Thoracic aorta (tissue), 2 donors: ENCODE measurements at regions not wholly inside any gene's neighbourhood (a gene's known extent, or its start where the extent isn't known, plus 50 kb on each side); places are given as distances from the start of the nearest gene placed in this dataset.

ENCODE experiments used
- ATAC-seq: fragments of 150-250 bp; one replicate; pipeline ENCODE4 v1.8.0; 2017; ENCODE audit warnings: low read depth; ENCODE audit not compliant: insufficient number of reproducible peaks, low FRiP score
- DNase-seq: peaks from one replicate; pipeline ENCODE4 v3.0.0-alpha.2; 2020; ENCODE audit warnings: low spot score
- H3K27ac ChIP-seq, 2 donors: fragments of 200-600 bp; sonication (generic); 1 replicate in 1 of 2; 2 replicates in 1 of 2; pipeline ENCODE4 v1.5.1; 2016; ENCODE audit warnings: mild to moderate bottlenecking in 2 of 2, moderate library complexity in 2 of 2
- H3K27me3 ChIP-seq: fragments of 200-600 bp; sonication (generic); replicated peaks from 2 replicates; pipeline ENCODE4 v1.6.0; 2016; ENCODE audit warnings: mild to moderate bottlenecking; ENCODE audit not compliant: insufficient read depth
- H3K36me3 ChIP-seq: fragments of 200-600 bp; sonication (generic); one replicate; pipeline ENCODE4 v1.5.1; 2016
- H3K4me1 ChIP-seq, 2 donors: fragments of 200-600 bp; sonication (generic); 1 replicate in 1 of 2; 2 replicates in 1 of 2; pipeline versions ENCODE4 v1.5.1 to v1.6.0; 2016; ENCODE audit warnings: low read depth in 2 of 2, mild to moderate bottlenecking in 1 of 2; ENCODE audit not compliant: control insufficient read depth in 1 of 2
- H3K4me3 ChIP-seq: fragments of 200-600 bp; sonication (generic); 2 replicates; pipeline ENCODE4 v1.5.1; 2016; ENCODE audit warnings: mild to moderate bottlenecking
- H3K9me3 ChIP-seq: fragments of 200-600 bp; sonication (generic); 2 replicates; pipeline ENCODE4 v1.5.1; 2016
- TF ChIP-seq, protein P1 (sequence below): fragments of 200-600 bp; sonication (generic); IDR thresholded peaks from one replicate; pipeline ENCODE4 v1.5.1; 2019; ENCODE audit warnings: antibody characterized with exemption

DNA sequence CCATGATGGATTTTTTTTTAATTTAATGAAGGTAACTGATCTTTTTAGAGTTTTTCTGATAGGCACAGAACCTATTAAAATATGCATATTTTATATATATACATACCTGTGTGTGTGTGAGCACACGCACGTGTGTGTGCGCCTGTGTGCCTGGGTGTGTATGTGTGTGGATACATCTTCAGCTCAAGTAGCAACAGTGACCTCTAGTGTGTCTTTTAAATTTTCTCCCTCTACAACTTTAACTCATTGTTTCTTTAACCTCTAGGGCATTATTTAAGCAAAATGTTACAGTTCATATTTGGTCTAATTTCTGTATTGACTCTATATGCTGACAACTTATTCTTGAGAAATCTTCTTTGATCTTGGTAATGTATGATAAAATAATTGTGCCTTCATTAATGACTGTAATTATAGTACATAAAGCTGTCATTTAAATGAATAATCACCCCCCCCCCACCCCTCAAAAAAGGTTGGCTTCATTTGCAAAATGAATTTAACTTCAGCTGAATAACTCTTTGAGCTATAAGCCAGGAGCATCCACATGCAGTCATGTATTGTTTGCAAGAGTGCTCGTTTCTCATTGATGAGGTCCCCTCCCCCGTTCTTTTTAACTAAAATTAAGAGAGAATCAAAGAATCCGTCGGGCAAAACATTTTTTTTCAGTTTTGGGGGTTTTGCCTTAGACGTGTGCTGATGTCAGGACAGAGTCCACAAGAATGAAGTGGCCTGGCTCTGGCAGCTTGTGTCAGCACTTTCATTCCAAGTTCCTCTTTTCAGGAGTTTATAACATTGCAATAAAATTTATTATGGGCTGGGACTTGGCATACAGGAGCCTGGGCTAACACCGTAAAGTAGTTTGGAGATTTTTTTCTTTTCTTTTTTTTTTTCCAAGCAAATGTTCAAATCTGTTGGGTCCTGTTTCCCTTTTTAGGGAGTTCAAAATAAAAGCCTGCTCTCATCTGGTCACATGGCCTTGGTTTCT, 80.0 kb downstream of the ETAA1 start:
- TF ChIP-seq, protein P1, sequence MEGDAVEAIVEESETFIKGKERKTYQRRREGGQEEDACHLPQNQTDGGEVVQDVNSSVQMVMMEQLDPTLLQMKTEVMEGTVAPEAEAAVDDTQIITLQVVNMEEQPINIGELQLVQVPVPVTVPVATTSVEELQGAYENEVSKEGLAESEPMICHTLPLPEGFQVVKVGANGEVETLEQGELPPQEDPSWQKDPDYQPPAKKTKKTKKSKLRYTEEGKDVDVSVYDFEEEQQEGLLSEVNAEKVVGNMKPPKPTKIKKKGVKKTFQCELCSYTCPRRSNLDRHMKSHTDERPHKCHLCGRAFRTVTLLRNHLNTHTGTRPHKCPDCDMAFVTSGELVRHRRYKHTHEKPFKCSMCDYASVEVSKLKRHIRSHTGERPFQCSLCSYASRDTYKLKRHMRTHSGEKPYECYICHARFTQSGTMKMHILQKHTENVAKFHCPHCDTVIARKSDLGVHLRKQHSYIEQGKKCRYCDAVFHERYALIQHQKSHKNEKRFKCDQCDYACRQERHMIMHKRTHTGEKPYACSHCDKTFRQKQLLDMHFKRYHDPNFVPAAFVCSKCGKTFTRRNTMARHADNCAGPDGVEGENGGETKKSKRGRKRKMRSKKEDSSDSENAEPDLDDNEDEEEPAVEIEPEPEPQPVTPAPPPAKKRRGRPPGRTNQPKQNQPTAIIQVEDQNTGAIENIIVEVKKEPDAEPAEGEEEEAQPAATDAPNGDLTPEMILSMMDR: no peak
- Histone ChIP-seq H3K9me3 (no peaks in the 10 kb centered on the region), H3K27ac (no peak overlapping the region), H3K36me3 (no peaks in the 10 kb centered on the region), H3K4me1 (peaks cover 0 to 10% of the 10 kb centered on the region in 2 donors), H3K27me3 (no peaks in the 10 kb centered on the region), H3K4me3 (no peak overlapping the region)
- DNase-seq (no peak), ATAC-seq (no peak)

DNA sequence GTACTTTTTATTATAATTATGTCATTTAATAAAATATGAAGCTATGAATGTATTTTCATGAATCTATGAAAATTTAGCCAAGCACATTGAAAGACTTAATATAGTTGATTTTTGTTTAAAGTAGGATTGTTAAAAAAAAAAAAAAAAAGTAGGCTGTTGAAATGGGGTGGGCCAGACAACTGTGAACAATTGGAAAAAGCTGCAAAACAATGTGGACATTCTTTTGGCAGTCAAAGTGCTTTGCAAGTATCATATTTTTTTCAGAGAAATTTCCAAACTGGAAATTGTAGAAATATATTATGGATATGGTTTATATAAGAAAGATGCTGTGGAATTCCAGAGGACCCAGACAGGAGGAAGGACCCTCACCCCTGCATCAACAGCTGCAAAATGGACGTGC, 82.1 kb downstream of the ETAA1 start:
- Histone ChIP-seq H3K27me3 (no peaks in the 10 kb centered on the region), H3K27ac (no peak overlapping the region), H3K4me1 (peaks cover 0 to 10% of the 10 kb centered on the region in 2 donors), H3K36me3 (no peaks in the 10 kb centered on the region), H3K4me3 (no peak overlapping the region), H3K9me3 (no peaks in the 10 kb centered on the region)
- DNase-seq: no peak
- ATAC-seq: no peak
- TF ChIP-seq, protein P1: no peak

DNA sequence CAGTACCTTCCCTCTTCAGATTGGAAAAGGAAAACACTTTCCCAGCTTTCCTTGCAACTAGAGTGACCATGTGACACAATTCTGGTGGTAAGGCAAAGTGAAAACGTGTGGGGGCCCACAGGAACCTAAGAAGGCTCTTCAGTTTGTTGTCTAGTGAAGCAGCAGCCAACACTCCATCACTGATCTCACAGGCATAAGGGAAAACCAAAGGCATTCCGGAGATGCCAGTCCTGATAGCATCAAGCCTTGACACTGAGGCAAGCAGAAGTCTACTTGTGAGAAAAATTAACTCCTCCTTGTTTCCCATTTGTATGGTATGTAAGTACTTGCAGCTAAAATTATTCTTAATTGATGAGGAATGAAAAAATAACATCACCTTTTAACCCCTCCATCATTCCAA, 88.3 kb downstream of the ETAA1 start:
- TF ChIP-seq, protein P1: no peak
- DNase-seq: no peak
- Histone ChIP-seq H3K9me3 (no peaks in the 10 kb centered on the region), H3K27me3 (no peaks in the 10 kb centered on the region), H3K36me3 (no peaks in the 10 kb centered on the region), H3K27ac (no peak overlapping the region), H3K4me1 (peaks cover 0 to 7% of the 10 kb centered on the region in 2 donors), H3K4me3 (no peak overlapping the region)
- no peak for ATAC-seq

DNA sequence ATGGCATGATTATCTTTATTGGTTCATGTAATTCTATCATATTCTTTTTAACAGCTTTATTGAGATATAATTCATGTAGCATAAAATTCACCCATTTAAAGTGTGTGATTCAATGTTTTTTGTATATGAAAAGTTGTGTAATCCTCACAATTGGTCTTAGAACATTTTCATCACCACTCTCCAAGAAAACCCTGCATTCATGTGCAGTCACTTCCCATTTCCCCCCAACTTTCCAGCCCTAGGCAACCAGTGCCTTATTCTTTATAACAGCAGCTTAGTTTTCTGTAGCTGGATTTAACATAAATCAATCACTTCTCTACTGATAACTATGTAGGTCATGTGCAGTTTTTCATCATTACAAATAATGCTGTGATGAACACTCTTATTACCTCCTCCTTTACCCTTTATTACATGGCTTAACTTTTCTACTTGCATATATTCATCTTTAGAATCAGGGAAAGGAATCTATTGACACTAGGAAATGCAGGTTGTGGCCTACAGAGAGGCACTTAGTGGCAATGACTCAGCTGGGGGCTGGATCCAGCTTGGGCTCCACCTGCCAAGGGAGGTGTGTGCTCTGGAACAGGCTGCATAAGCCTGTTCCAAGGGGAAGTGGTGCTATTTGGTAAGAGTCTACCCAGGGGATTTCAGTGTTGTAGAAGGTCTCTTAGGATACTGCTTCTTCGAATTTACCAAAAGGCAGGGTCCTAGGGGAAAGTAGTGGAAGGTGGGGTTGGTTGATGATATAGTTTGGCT, 89.1 kb downstream of the ETAA1 start:
- Histone ChIP-seq H3K4me3 (no peak overlapping the region), H3K9me3 (no peaks in the 10 kb centered on the region), H3K27me3 (no peaks in the 10 kb centered on the region), H3K36me3 (no peaks in the 10 kb centered on the region), H3K27ac (no peak overlapping the region), H3K4me1 (peaks cover 0 to 7% of the 10 kb centered on the region in 2 donors)
- DNase-seq (no peak), ATAC-seq (no peak)
- TF ChIP-seq, protein P1: no peak

DNA sequence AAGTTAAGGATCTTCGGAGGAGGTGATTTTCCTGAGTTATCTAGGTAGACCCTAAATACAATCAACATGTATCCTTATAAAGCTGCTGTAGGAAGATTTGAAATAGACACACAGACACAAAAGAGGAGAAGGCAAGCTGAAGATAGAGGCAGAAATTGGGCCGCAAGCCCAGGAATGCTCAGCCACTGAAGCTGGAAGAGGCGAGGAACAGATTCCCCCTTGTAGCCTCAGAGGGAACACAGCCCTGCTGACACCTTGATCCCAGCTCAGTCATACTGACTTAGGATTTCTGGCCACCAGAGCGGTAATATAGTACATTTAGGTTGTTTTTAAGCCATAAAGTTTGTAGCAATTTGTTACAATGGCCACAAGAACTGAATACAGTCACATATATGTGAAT, 90.9 kb downstream of the ETAA1 start:
- H3K27me3 ChIP-seq: no peaks in the 10 kb centered on the region
- DNase-seq (no peak), ATAC-seq (no peak)
- H3K4me1 ChIP-seq: peaks cover 0 to 7% of the 10 kb centered on the region in 2 donors
- TF ChIP-seq, protein P1: no peak
- no peak overlapping the region for H3K4me3 ChIP-seq
- H3K27ac ChIP-seq: no peak overlapping the region
- H3K36me3 ChIP-seq: no peaks in the 10 kb centered on the region
- H3K9me3 ChIP-seq: no peaks in the 10 kb centered on the region
